ENCODE measurements at regions not wholly inside any gene's neighbourhood (a gene's known extent, or its start where the extent isn't known, plus 50 kb on each side); places are given as distances from the start of the nearest gene placed in this dataset.
"Not testable (repeated sequence)": the region's sequence is repeated elsewhere in the genome, so short reads cannot be mapped to it uniquely, and the experiment has no call there.

DNA sequence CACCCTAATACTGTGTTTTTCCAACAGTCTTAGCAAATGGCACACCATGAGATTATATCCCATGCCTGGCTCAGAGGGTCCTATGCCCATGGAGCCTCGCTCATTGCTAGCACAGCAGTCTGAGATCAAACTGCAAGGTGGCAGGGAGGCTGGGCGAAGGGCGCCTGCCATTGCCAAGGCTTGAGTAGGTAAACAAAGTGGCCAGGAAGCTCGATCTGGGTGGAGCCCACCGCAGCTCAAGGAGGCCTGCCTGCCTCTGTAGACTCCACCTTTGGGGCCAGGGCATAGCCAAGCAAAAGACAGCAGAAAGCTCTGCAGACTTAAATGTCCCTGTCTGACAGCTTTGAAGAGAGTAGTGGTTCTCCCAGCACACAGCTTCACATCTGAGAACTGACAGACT lies 188.2 kb upstream of the ADGRL3 start:
- TF ChIP-seq CTCF, POLR2A (IDR thresholded peaks at IDR 0.05): not testable (repeated sequence)
